GM13977 (cell line): ENCODE measurements at regions not wholly inside any gene's neighbourhood (a gene's known extent, or its start where the extent isn't known, plus 50 kb on each side); places are given as distances from the start of the nearest gene placed in this dataset.
"Not testable (repeated sequence)": the region's sequence is repeated elsewhere in the genome, so short reads cannot be mapped to it uniquely, and the experiment has no call there.

Experiments used
- DNase-seq: peaks from one replicate; pipeline ENCODE4 v3.0.0; 2012; ENCODE audit warnings: low spot score
- in situ Hi-C: fragments of 300-500 bp; cut with MboI; formaldehyde crosslinking; loops from one replicate; pipeline ENCODE4 v1.12.0; 2022; ENCODE audit warnings: low sequenced_read_pairs, low pct_unique_long_range_greater_than_20kb, mixed read lengths, inconsistent platforms; ENCODE audit not compliant: unreplicated experiment
- TF ChIP-seq, protein P1 (sequence below): IDR thresholded peaks from 2 replicates; pipeline ENCODE4 v1.5.1; 2012; ENCODE audit warnings: mild to moderate bottlenecking, control low read depth; ENCODE audit not compliant: insufficient read depth; ENCODE audit errors: extremely low read depth, missing control alignments

DNA sequence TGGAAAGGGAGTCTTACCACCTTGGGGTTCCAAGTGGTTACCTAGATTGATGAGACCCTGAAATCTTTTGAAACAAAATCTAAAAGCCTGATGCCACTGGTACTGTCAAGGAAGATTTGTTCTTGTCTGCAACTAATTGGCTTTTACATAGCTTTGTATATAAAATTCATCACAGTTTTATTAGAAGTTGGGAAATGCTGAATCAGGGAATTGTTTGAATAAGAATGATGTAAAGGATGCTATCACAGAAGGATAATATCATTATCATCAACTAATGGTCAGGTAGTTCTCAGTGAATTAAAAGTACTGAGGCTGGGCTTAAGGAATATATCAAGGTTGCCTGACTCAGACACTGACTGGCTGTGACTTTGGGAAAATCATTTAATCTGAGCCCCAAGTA, 248.3 kb upstream of the STXBP6 start:
- DNase-seq = no peak
- in situ Hi-C loops = no loop called here
- TF ChIP-seq, protein P1, sequence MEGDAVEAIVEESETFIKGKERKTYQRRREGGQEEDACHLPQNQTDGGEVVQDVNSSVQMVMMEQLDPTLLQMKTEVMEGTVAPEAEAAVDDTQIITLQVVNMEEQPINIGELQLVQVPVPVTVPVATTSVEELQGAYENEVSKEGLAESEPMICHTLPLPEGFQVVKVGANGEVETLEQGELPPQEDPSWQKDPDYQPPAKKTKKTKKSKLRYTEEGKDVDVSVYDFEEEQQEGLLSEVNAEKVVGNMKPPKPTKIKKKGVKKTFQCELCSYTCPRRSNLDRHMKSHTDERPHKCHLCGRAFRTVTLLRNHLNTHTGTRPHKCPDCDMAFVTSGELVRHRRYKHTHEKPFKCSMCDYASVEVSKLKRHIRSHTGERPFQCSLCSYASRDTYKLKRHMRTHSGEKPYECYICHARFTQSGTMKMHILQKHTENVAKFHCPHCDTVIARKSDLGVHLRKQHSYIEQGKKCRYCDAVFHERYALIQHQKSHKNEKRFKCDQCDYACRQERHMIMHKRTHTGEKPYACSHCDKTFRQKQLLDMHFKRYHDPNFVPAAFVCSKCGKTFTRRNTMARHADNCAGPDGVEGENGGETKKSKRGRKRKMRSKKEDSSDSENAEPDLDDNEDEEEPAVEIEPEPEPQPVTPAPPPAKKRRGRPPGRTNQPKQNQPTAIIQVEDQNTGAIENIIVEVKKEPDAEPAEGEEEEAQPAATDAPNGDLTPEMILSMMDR = no peak

- in situ Hi-C loops, DNase-seq: not testable (repeated sequence)
These were observed 240.2 kb upstream of the STXBP6 start for GRCh38 chr14:25290154-25290553.

GRCh38 chr14:25274529-25274928, 224.6 kb upstream of the STXBP6 start:
- in situ Hi-C loops = no loop called here
- no peak for DNase-seq
- TF ChIP-seq, protein P1 = no peak

- in situ Hi-C loops = no loop called here
- no peak for DNase-seq
- TF ChIP-seq, protein P1 = no peak
These were observed 217.2 kb upstream of the STXBP6 start for GRCh38 chr14:25267186-25267585.

GRCh38 chr14:25259470-25259869, 209.5 kb upstream of the STXBP6 start:
- in situ Hi-C loops = no loop called here
- TF ChIP-seq, protein P1 = no peak
- no peak for DNase-seq

GRCh38 chr14:25252793-25253192, 202.8 kb upstream of the STXBP6 start:
- in situ Hi-C loops = no loop called here
- TF ChIP-seq, protein P1 = no peak
- no peak for DNase-seq

DNA sequence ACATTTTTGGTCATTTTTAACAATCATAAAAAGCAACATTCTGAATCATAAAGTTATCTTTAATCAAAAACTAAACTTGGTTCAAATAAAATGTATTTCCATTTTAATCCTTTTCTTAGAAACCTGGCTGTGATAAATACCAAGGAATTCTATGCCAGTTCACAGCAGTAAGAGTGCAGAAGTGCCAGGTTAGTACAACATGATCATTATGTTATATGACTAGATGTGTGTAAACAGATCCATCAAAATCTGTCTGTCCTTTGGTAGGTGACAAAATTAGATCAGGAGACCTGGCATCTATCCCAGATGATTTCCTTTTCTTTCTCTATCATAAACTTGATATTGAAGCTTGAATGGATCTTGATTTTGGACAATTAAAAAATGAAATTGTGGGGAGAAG, 200.6 kb upstream of the STXBP6 start:
- DNase-seq = no peak
- TF ChIP-seq, protein P1 = no peak
- in situ Hi-C loops = no loop called here
